Mucosa of descending colon (tissue), 3 donors: ENCODE measurements at regions not wholly inside any gene's neighbourhood (a gene's known extent, or its start where the extent isn't known, plus 50 kb on each side); places are given as distances from the start of the nearest gene placed in this dataset.
A peak's percentile ranks its signal among the peaks of the same experiment; 100 is the strongest.

Experiments
- ATAC-seq: fragments of 200-7000 bp; cut with Tn5 transposase; one replicate; pipeline ENCODE4 v1.9.1; 2020; ENCODE audit warnings: mild to moderate bottlenecking, moderate library complexity
- DNase-seq, 3 donors: peaks; one replicate each; pipeline ENCODE4 v3.0.0-alpha.2; 2020
- H3K36me3 ChIP-seq: fragments of 200-600 bp; one replicate; pipeline ENCODE4 v1.8.0; 2021; ENCODE audit warnings: low read depth, mild to moderate bottlenecking
- H3K4me1 ChIP-seq: fragments of 200-600 bp; one replicate; pipeline ENCODE4 v1.8.0; 2021; ENCODE audit warnings: low read depth, mild to moderate bottlenecking
- H3K4me3 ChIP-seq: fragments of 200-600 bp; one replicate; pipeline ENCODE4 v1.8.0; 2021; ENCODE audit warnings: mild to moderate bottlenecking
- H3K9me3 ChIP-seq: fragments of 200-600 bp; one replicate; pipeline ENCODE4 v1.8.0; 2021; ENCODE audit warnings: mild to moderate bottlenecking
- CTCF ChIP-seq: fragments of 200-600 bp; IDR thresholded peaks from one replicate; pipeline ENCODE4 v1.8.0; 2022; ENCODE audit warnings: antibody characterized with exemption, mild to moderate bottlenecking
- intact Hi-C, 2 donors: fragments of 100-400 bp; cut with DNase I in 1 of 2; cut with micrococcal nuclease in 1 of 2; formaldehyde crosslinking; loops; one replicate each; pipeline versions ENCODE4 v1.11.0 to v1.11.1; 2022; cut with DNase I, micrococcal nuclease
- donor health status: DM: no; HTN: no; CAD: no; lungs with moderate emphysema.
- donor health status: DM: no; HTN: no; CAD: no.
- donor health status: DM: no; HTN: yes; CAD: no.

GRCh38 chr5:96117771-96118651 lies 156.4 kb upstream of the ELL2 start:
- no peak for DNase-seq

DNA sequence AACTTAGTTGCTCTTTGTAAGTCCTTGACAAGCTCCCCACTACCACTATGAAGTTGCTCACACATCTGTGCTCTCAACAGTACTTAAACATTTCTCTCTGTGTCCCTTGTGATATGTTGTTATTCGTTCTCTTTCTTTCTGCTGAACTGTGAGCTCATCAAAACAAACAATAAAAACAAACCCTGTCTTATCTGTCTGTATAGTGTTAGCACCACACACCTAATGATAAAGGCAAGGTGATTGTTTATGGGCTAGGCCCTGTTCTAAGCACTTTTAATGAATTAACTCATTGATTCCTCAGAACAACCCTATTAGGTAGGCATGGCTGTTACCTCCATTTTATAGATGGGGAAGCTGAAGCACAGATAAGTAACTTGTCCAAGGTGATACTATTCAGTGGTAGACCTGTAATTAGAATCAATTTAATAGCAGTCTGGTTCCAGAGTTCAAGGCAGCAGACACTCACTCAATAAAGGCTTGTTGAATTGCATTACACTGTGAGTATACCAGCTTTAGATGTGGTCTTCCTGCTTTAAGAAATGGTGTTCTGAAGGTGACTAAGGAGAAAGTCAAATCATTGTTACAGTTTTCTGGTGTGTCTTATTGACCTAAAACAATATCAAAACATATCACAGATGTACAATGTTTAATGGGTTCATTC lies 153.6 kb upstream of the ELL2 start:
- no peaks in the 10 kb centered on the region for H3K36me3 ChIP-seq
- H3K4me3 ChIP-seq, result no peak overlapping the region
- H3K4me1 ChIP-seq, result no peaks in the 10 kb centered on the region
- no peak for DNase-seq
- ATAC-seq, result peak; percentile 48
- intact Hi-C loops, result no loop called here
- H3K9me3 ChIP-seq, result no peaks in the 10 kb centered on the region
- TF ChIP-seq CTCF, result no peak

More at GRCh38 chr5:96117771-96118651, 156.4 kb upstream of the ELL2 start:
- intact Hi-C loops, result no loop called here
- Histone ChIP-seq H3K4me3 (no peak overlapping the region), H3K4me1 (no peaks in the 10 kb centered on the region), H3K36me3 (no peaks in the 10 kb centered on the region), H3K9me3 (no peaks in the 10 kb centered on the region)
- no peak for TF ChIP-seq CTCF
- no peak for ATAC-seq

GRCh38 chr5:96114736-96115135 lies 153.1 kb upstream of the ELL2 start:
- no peak for ATAC-seq
- no peak for TF ChIP-seq CTCF

GRCh38 chr5:96113170-96113939 lies 151.7 kb upstream of the ELL2 start:
- Histone ChIP-seq H3K36me3 (no peaks in the 10 kb centered on the region), H3K4me3 (no peak overlapping the region), H3K4me1 (no peaks in the 10 kb centered on the region), H3K9me3 (no peaks in the 10 kb centered on the region)
- DNase-seq (no peak), ATAC-seq (no peak)
- intact Hi-C loops, result no loop called here
- TF ChIP-seq CTCF, result no peak

More at GRCh38 chr5:96114736-96115135, 153.1 kb upstream of the ELL2 start:
- no peak for DNase-seq
- Histone ChIP-seq H3K9me3 (no peaks in the 10 kb centered on the region), H3K4me3 (no peak overlapping the region), H3K4me1 (no peaks in the 10 kb centered on the region), H3K36me3 (no peaks in the 10 kb centered on the region)
- intact Hi-C loops, result no loop called here

- no peak for TF ChIP-seq CTCF
- Histone ChIP-seq H3K4me3 (no peak overlapping the region), H3K9me3 (no peaks in the 10 kb centered on the region), H3K36me3 (no peaks in the 10 kb centered on the region), H3K4me1 (no peaks in the 10 kb centered on the region)
- ATAC-seq (no peak), DNase-seq (no peak)
- intact Hi-C loops, result no loop called here
Observed at GRCh38 chr5:96112703-96113102, 151.1 kb upstream of the ELL2 start.
